GM21786 (cell line): ENCODE measurements at regions not wholly inside any gene's neighbourhood (a gene's known extent, or its start where the extent isn't known, plus 50 kb on each side); places are given as distances from the start of the nearest gene placed in this dataset.

Experiments
- ATAC-seq: cut with Tn5 transposase; IDR thresholded peaks from one replicate; pipeline ENCODE4 v1.9.1; 2021; ENCODE audit not compliant: unreplicated experiment

GRCh38 chr2:176535467-176536113 lies 266.3 kb downstream of the MTX2 start:
- ATAC-seq, result no peak

- ATAC-seq, result no peak
Measured at GRCh38 chr2:176536439-176537133, 267.3 kb downstream of the MTX2 start.

- no peak for ATAC-seq
Measured at GRCh38 chr2:176537932-176538331, 268.7 kb downstream of the MTX2 start.

- no peak for ATAC-seq
Measured at GRCh38 chr2:176540995-176541394, 271.8 kb downstream of the MTX2 start.

GRCh38 chr2:176542476-176542875 lies 273.2 kb downstream of the MTX2 start:
- no peak for ATAC-seq

- no peak for ATAC-seq
Measured at GRCh38 chr2:176544557-176544956, 275.3 kb downstream of the MTX2 start.

GRCh38 chr2:176544991-176545956 lies 276.0 kb downstream of the MTX2 start:
- ATAC-seq, result no peak

- ATAC-seq, result no peak
Measured at GRCh38 chr2:176546550-176546949, 277.3 kb downstream of the MTX2 start.

GRCh38 chr2:176552501-176553135 lies 283.4 kb downstream of the MTX2 start:
- no peak for ATAC-seq

GRCh38 chr2:176553685-176554100 lies 284.5 kb downstream of the MTX2 start:
- ATAC-seq, result no peak

GRCh38 chr2:176554101-176555048 lies 285.1 kb downstream of the MTX2 start:
- ATAC-seq, result peak; percentile 63

- ATAC-seq, result no peak
Measured at GRCh38 chr2:176555112-176555511, 285.9 kb downstream of the MTX2 start.

GRCh38 chr2:176555781-176556180 lies 286.5 kb downstream of the MTX2 start:
- ATAC-seq, result no peak

- ATAC-seq, result no peak
Measured at GRCh38 chr2:176556373-176556772, 287.1 kb downstream of the MTX2 start.

- ATAC-seq, result no peak
Measured at GRCh38 chr2:176557821-176558220, 288.6 kb downstream of the MTX2 start.

- ATAC-seq, result no peak
Measured at GRCh38 chr2:176558574-176559140, 289.4 kb downstream of the MTX2 start.

GRCh38 chr2:176560296-176560695 lies 291.1 kb downstream of the MTX2 start:
- ATAC-seq, result no peak

- no peak for ATAC-seq
Measured at GRCh38 chr2:176561706-176562105, 292.5 kb downstream of the MTX2 start.

- ATAC-seq, result no peak
Measured at GRCh38 chr2:176562359-176563078, 293.3 kb downstream of the MTX2 start.
